ENCODE measurements at regions not wholly inside any gene's neighbourhood (a gene's known extent, or its start where the extent isn't known, plus 50 kb on each side); places are given as distances from the start of the nearest gene placed in this dataset.
A peak's percentile ranks its signal among the peaks of the same experiment; 100 is the strongest.

DNA sequence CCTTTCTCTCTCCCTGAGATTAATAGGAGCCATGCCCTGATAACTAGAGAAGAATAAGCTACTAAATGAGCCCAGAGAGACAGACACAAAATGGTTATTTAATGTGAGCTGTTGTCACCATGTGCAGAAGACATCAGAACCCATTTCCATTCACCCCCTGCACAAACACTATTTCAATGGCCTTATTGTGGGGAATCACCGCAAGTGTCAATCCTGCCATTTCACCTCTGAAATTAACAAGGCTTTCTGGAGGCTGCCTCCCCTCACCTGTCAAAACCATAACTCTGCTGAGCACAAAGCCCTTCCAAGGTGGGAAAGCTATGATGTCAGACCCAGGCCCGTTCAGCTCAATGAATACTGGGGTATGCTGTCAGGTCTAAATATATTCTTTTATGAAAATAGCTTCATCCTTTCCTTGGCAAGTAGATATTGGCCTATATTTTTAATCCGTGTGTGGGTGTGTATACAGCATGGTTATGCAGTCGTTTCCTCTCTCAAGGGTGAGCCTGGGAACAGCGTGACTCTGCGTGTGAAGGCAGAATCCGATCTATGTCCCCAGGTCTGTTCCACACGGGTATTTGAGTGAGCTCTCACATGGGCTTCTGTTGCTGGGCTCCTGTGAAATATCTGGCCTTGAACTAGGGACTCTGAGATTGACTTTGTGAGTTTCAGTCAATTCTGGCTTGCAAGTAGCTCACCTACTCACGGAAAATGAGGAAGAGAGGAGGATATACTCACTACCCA lies 266.3 kb downstream of the FBXW7 start:
- DNase-seq: no peak

DNA sequence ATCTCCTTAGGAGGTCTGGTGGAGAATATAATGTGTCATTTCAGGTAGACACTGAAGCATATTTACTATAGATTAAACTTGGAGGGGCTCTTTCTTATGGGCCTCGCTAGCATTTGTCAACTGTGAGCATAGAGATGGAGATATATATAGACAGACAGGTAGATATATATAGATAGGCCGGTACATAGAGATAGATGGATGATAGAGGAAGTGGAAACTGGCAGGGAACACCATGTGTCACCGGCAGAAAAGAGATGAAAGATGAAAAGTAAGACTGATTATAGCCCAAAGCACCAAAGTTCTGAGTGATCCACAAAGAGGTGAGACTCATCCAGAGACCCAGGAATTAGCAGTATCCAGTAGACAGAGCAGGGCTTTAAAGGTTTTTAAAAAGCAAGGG lies 268.1 kb downstream of the FBXW7 start:
- DNase-seq: no peak

DNA sequence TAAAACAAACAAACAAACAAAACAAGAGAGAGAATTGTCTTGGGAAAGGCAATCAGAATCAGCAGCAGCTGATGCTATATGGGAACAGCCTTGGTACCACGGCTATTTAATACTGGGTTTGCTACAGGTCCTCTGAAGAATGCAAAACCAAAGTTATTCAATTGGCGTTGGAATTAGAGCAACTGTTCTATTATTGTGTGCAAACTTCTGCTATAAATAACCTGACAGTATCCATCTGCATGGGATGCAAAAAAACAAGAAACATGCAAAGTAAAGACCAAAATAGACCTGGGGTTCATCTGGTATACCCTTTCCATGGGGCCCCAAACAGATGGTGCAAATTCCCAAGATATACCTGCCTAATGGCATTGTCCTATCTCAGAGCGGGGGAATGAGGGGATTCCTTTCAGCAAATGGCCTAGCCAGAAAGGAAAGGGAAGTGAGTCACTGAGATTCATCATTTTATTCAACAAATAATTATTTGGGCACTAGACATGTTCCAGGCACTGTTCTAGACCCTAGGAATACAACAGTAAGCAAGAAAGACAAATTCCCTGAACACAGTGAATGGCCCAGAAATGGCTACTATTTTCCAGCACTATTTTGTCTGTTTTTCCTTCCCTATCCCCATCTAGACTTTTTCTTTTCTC lies 268.9 kb downstream of the FBXW7 start:
- no peak for DNase-seq

DNA sequence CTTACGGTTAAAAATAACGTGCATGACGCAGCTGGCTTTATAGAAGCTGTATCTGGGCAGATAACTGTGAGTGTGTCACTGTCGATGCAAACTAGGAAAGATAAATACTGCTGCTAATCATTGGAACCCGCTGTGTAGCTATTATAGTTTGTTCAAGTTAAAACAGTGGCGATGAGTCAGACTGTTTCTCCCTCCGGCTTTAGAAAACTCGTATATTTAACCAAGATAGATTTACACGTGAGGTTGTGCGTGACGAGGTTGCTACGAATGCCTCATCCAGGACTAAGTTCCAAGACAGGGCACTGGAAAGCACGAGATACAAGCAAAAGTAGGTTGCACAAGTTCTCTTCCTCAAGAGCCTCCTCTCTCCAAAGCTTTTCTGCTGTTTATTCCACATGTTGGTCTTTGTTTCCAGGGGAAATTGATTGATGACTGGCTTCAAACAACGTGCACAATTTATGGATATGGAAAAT lies 270.7 kb downstream of the FBXW7 start:
- DNase-seq: no peak

DNA sequence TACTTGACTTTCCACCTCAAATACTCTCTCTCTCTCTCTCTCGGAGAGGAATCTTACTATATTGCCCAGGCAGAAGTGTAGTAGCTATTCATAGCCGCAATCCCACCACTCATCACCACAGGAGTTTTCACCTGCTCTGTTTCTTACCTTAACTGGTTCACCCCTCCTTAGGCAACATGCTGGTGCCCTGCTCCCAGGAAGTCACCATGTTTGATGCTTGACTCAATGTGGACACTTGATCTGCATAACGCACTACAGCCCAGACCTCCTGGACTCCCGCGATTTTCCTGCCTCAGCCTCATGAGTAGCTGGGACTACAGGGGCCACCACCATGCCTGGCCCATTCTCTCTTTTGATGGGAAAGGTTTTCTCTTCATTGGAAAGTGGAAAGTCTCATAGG lies 271.8 kb downstream of the FBXW7 start:
- no peak for DNase-seq

DNA sequence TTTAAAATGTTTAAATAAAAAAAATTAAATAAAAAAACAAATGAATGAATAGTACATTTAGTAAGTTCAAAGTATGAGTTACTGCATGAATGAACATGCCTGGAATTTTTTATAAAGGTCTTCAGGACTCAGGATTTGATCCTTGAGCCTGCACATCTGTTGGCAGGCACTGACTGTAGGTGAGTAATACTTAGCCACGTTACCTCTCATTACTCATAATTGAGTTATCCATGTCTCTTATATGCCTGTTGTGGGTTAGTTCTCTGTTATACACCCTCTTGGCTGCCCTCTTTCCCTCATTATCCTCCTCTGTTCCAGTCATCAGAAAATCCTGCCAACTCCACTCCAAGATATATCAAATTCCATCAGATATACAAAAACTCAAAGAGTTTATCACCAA lies 276.0 kb downstream of the FBXW7 start:
- DNase-seq: peak; percentile 11

DNA sequence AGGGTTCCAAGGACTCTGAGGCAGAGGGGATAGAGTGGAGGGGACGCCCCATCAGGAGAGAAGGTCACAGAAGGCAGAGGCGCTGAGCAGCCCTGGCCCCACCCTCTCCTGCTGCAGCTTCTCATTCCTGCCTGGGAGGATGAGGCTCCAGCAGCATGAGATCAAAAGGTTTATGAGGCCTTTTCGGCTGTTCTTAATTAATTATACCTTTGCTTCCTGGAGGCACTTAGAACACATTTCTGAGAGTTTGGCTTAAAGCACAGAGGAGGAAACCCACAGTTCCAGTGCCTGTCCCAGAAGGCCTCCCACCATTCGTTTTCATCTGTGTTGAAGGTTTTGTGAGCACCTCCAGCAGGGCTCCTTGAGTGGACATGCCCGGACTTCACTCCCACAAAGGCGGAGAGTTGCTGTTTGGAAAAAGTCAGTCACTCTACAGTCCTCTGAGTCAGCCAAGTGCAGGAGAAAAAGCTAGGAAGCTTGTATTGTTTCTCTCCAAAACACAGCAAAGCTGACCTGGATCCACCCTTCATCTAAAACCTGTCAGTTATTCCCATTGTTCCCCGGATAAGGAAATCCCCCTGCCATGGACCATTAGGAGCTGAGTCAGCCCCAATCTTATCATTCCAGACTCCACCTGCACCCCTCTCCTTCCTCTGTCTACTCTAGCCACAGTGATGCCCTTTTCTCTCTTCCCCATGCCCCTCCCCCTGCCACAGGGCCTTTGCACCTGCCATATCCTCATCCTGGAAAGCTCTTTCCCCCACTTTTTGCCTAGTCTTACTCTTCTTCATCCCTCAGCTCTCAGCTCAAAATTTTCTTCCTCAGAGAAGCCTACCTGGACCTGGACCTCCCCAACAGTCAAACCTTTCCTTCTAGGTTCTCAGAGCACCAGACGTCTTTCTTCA lies 276.8 kb downstream of the FBXW7 start:
- DNase-seq: peak; percentile 45

DNA sequence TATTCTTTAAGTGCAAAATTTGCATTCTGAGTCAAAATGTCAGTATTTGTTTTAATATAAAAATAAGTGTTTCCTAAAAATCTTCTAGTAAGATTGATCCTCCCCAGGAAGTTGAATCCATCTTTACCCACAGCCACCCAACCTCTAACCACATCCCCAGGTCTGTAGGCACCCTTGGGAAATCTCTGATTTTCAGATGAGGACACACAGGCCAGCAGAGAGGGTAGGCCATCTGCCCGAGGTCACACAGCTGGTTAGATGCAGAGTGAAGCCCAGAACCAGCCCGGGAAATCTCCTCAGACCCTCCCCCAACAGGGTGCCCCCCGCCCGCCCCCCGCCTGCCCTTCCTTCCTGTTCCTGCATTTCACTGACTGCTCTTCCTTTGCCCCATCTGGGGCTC lies 277.5 kb downstream of the FBXW7 start:
- no peak for DNase-seq

DNA sequence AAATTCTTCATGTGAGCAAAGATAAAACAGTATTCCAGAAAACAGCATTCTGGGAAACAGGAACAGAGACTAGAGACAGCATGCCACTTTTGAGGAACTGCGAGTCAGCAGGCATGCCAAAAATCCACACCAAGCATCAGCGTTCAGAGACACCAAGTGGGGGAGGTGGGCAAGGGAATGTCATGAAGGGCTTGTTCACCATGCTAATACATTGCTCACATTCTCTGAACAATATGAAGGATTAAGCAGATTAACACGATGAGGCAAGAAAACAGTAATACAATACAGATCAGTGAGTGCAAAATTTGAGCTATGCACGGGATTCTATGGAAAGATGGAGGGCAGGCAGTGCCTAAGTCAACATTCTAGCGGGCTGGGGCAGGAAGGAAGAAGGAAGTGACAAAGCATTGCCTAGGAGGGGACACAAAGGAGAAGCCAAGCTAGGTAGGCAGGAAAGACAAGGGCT lies 278.3 kb downstream of the FBXW7 start:
- DNase-seq: peak; percentile 85

DNA sequence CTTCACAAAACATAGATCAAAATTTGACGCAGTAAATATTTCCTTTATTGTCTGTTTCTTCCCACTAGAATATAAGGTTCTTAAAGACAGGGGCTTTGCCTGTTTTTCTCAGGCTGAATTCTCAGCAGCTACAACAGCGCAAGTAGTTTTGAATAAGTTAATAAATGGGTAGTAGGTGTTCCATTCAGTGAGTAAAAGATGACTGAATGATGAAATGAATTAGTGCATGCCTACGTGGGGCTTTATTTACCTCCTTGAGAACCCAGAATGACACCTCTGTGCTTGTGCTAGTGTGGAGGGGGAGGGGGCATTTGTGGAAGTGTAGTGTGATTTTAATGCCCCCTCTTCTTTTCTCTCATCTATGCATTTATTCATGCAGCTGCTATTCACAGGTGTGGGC lies 278.9 kb downstream of the FBXW7 start:
- DNase-seq: no peak

DNA sequence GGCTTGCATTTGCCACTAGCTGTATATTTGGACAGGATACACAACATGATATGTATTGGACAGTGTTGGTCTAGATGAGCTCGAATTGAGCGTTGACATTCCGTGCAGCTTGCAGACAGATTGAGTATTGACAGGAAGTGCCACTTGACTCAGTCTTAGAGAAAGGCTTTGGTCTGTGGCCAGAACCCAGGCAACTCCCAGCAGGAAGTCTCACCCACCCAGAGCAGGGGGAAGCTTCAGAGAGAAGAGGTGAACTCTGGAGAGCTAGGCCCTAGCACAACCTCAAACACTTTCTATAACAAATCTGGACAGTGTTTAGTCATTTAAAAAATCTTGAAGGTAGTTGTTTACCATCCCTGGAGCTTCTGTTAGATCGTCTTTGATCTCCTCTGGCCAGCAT lies 280.5 kb downstream of the FBXW7 start:
- DNase-seq: peak; percentile 32

DNA sequence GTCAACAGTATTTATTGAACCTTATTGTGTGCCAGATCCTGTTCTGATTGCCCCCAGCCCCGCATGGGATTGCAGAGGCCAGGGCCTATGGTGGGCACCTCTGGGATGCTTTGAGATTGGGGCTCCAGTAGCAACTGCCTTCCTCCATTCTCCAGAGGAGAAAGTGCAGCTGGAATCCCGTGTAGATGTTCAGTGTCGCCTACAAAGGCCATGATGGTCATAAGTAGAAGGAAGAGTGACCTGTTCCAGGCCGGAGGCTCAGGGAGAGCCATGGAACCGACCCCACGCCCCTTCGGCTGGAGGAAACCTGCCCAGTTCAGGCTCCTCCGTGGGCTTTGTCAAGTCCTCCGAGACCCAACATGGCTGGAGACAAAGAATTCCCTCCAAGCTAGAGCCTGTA lies 287.5 kb downstream of the FBXW7 start:
- DNase-seq: no peak

DNA sequence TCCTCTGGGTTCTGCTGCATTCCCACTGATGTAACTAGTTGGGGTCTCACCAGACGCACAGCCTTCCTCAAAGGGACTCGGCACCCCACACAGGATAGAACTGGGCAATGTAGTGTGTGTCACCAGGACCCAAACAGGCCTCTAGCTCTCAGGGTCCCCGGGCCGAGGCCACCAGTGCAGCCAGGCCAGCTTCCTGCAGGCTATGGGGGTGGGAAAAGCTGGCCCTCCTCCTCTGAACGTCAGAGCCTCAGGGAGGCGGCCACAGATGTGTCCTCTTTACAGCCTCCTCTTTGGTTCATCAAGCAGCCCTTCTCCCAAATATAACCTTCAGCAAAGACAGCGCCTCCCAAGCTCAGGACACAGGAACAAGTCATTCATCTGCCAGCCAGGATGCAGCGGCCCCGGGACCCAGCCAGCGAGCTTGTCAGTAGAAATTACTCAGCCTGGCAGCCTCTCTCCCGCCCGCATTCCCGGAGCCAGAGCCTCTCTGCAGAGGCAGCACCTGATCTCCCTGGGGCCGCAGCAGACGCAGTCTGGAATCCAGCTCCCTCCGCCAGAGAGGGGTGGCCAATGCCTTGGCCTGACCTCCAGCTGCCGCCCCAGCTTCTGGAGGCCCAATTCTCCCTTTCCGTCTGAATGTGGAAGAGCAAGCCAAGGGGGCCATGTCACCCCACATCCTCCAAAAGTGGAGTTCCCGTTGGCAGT lies 288.5 kb downstream of the FBXW7 start:
- no peak for DNase-seq

DNA sequence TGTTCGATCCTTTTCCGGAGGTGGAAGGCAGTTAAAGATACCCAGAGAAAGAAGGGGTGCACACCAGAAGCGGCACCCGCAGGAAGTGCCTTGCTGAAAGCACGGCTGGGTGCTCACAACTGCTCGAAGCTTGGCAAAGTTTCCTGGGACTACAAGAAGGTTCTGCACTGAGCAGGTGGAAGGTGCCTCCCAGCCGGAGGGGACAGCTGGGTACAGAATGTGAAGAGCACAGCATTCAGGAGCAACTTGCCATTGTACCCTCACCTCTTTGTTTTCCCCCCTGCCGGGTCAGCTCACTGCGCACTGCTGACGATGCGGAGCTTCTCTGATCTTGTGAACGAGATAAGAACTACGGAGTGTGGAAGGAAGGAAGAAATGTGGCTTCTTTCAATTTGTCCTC lies 289.2 kb downstream of the FBXW7 start:
- no peak for DNase-seq

DNA sequence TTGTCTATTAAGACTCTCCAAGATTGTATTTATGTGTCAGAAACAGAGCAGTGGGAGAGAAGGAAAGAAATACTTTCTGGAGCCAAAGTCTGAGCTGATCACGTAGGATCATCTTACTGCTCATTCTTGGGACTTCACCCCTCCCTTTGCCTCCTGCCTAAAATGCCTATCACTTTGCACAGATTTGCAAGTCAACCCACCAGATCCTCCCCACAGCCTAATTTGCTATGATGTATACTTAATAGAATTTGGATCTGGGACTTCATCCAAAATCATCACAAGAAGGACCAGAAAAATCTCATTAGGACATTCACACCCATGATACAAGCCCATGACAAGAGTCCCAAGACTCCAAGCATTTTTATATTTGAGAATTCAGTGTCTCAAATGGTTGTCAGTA lies 290.2 kb downstream of the FBXW7 start:
- peak; percentile 76 for DNase-seq

DNA sequence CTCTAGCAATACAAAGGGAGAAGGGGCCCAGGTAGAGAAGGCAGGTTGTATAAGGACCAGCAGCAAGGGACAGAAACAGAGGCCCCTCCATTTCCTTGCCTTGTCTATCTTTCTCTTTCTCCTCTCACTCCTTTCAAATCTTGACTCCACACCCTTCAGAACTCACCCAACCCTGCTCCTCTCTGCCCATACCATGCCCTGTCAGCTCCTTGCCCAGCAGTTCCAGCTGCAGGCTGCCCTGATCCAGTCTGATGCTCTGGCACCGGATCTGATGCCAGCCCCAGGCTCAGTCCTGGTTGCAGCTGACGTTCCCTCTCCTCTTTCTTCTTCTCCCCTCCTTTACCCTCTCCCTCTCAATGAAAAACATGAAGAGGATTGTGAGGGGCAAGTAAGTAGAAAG lies 291.2 kb downstream of the FBXW7 start:
- no peak for DNase-seq

DNA sequence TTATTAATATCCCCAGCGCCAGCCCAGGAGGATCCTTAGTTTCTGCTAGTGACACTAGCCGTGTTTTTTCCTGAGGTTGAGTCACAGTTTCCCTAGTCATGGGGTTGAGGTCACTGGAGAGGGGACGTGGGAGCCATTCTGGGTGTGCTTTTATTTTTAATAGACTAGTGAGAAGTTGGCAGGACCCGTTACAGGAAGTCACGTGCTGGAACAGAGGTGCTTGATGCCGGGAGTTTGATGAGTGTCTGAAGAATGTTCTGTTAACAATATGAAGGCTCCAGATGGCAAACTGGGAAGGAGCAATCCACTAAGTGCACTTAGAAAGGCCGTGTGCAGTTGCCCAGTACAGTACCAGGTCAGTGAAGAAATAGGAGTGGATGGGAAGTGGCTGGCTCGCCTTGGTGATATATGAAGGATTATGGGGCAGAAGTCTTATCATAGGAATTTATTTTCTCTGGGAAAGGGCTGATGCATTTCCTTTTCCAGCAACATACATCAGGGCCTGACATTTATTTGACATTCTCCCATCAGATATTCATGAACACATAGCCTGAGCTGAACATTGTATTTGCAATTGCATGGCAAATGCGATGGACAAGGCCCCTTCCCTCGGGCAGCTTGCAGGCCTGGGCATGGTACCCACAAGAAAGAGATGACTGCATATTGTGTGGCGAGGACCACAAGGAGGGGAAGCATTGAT lies 291.8 kb downstream of the FBXW7 start:
- no peak for DNase-seq

DNA sequence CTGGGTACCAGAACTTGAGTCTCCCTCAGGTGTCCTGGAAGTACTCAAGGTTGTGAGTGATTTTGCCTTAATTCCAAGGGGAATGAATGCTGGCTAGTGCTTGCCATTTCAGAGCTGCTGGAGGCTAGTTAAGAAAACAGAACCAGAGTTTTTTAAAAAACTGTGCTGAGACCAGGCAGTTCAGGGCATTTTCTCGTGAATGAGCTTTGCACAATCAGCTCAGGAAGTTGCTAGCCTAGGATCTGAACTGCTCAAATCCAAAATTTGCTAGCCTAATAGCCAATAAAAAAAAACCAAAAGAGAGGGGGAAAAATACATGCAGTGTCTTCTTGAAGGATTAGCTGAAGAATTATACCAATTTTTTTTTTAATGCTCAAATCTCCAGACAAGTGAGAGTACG lies 292.7 kb downstream of the FBXW7 start:
- DNase-seq: no peak

DNA sequence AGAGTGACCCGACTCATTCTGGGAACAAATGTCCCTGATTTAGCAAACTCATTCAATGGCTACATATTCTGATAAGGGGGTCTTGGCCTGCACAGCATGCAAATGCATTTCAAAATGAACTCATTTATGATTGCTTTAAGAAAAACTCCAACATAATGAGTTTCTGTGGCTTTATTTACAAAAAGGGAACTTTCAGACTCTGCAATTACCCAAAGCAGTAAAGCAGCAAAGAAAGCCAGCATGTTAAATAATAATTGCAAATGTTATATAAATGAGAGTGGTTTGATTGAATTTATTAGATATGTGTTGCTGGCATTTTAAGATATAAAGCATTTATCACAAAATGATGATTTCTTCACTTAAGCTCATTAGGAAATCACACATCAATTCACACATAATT lies 295.7 kb downstream of the FBXW7 start:
- DNase-seq: no peak

DNA sequence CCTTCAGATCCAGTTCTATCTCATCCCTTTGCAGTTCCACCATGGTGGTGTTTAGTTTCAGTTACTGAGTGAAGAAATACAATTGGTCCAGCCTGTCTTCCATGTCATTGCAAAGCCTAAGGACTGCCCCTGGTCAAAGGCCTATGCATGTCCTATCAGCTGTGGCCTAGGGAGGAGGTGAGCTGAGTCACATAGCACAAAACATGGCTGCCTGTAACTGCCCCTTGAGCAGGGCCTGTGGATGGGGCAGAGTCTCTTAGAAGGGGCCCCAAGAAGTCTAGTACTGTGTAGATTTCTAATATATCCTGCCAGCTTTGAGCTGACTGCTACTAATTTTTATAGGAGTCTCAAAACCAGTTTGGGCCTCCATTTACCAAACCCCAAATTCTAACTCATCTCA lies 296.7 kb downstream of the FBXW7 start:
- no peak for DNase-seq

DNA sequence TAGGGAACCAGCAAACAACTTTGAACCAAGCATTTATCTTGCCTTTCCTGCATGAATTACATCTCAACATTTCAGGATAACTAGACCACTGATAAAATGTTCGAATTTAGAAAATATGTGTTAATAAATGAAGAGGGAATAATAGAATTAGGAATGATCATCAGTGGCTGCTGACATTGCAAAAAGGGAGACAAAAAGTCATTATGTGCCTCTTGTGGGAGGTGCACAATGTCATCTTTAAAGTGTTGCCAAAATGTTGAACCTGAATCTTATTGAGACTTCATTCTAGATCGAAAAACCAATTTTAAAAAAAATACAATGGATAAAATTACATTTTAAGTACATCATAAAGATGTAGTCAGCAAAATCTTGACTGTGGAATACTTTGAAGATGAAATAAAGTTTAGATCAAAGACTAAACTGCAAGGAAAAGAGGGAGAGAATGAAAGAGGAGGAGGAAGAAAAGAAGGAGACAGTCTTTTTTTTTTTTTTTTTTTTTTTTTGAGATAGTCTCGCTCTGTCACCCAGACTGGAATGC lies 299.3 kb downstream of the FBXW7 start:
- DNase-seq: no peak

DNA sequence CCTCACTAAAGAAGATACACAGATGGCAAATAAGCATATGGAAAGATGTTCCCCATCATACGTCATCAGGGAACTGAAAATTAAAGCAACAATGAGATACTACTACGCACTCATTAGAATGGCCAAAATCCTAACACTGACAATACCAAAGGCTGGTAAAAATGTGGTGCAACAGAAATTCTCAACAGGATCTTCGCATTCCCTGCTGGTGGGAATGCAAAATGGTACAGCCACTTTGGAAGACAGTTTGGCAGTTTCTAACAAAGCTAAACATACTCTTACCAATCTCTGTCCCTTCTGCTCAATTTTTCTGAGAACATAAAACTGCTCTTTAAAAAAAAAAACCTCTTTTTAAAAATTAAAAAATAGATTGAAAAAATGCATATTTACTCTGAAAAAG lies 300.2 kb downstream of the FBXW7 start:
- DNase-seq: no peak

All from fibroblast of skin of scalp (primary cell).